IMR-90 (cell line): ENCODE measurements at regions not wholly inside any gene's neighbourhood (a gene's known extent, or its start where the extent isn't known, plus 50 kb on each side); places are given as distances from the start of the nearest gene placed in this dataset.
"Not testable (repeated sequence)": the region's sequence is repeated elsewhere in the genome, so short reads cannot be mapped to it uniquely, and the experiment has no call there.

ENCODE experiments used
- ATAC-seq: fragments of 200-7000 bp; cut with Tn5 transposase; 2 replicates; pipeline ENCODE4 v1.9.1; 2020; ENCODE audit warnings: low read depth, mild to moderate bottlenecking, moderate library complexity
- BruUV-seq: library from RNA; stranded (reverse); fragments of 400-500 nt; replicated peaks from 2 replicates; lab custom pipeline; 2021; lab: Mats Ljungman, UMichigan
- CTCF ChIA-PET: fragments of 300-600 bp; formaldehyde crosslinking; extraction: SDS; loops from one replicate; lab custom pipeline; 2021; ENCODE audit warnings: antibody characterized with exemption; lab: Yijun Ruan, JAX
- POLR2A ChIA-PET: fragments of 300-600 bp; sonication (Branson Sonifier 250); formaldehyde crosslinking; loops from one replicate; lab custom pipeline; 2022; ENCODE audit warnings: antibody characterized with exemption; ENCODE audit not compliant: unreplicated experiment; lab: Charles Lee
- DNase-seq: peaks from one replicate; pipeline ENCODE4 v3.0.0; 2013
- H2AFZ ChIP-seq: replicated peaks from 2 replicates; pipeline ENCODE3; 2013; ENCODE audit warnings: low read length, mild to moderate bottlenecking; ENCODE audit not compliant: poor library complexity
- H2AK5ac ChIP-seq: 2 replicates; pipeline ENCODE4 v1.6.1; 2013; ENCODE audit warnings: low read depth, low read length, inconsistent platforms
- H2AK9ac ChIP-seq: replicated peaks from 2 replicates; pipeline ENCODE3; 2013; ENCODE audit warnings: mild to moderate bottlenecking, low read depth, low read length, moderate library complexity; ENCODE audit not compliant: poor library complexity
- H2BK120ac ChIP-seq: 2 replicates; pipeline ENCODE4 v1.6.1; 2013; ENCODE audit warnings: low read depth, low read length, inconsistent platforms
- H2BK15ac ChIP-seq: 3 replicates; pipeline ENCODE4 v1.6.1; 2013; ENCODE audit warnings: low read depth, low read length, inconsistent platforms
- H2BK20ac ChIP-seq: 2 replicates; pipeline ENCODE4 v1.6.1; 2013; ENCODE audit warnings: low read depth, mild to moderate bottlenecking, inconsistent platforms, low read length, moderate library complexity
- H2BK5ac ChIP-seq: 2 replicates; pipeline ENCODE4 v1.6.1; 2013; ENCODE audit warnings: mild to moderate bottlenecking, low read depth, low read length, inconsistent platforms; ENCODE audit not compliant: poor library complexity, severe bottlenecking
- H3K14ac ChIP-seq: replicated peaks from 2 replicates; pipeline ENCODE4 v1.6.1; 2013; ENCODE audit warnings: low read depth, low read length, inconsistent platforms
- H3K18ac ChIP-seq: 2 replicates; pipeline ENCODE4 v1.6.1; 2013; ENCODE audit warnings: low read depth, low read length, control low read depth
- H3K23ac ChIP-seq: 2 replicates; pipeline ENCODE4 v1.6.1; 2013; ENCODE audit warnings: low read depth, low read length, inconsistent platforms
- H3K27ac ChIP-seq: 2 replicates; pipeline ENCODE4 v1.5.1; 2013; ENCODE audit warnings: mild to moderate bottlenecking, control low read depth, low read length; ENCODE audit not compliant: insufficient read depth
- H3K27me3 ChIP-seq: 2 replicates; pipeline ENCODE4 v1.6.1; 2013; ENCODE audit warnings: low read length; ENCODE audit not compliant: control insufficient read depth, insufficient read depth
- H3K36me3 ChIP-seq: 2 replicates; pipeline ENCODE4 v1.6.1; 2013; ENCODE audit warnings: low read length, mixed read lengths; ENCODE audit not compliant: control insufficient read depth, insufficient read depth
- H3K4ac ChIP-seq: 2 replicates; pipeline ENCODE4 v1.6.1; 2013; ENCODE audit warnings: low read depth, low read length, inconsistent platforms
- H3K4me1 ChIP-seq: 2 replicates; pipeline ENCODE4 v1.6.1; 2013; ENCODE audit warnings: low read length, mixed read lengths; ENCODE audit not compliant: control insufficient read depth, insufficient read depth
- H3K4me2 ChIP-seq: 2 replicates; pipeline ENCODE4 v1.6.1; 2013; ENCODE audit warnings: low read depth, mild to moderate bottlenecking, control low read depth, low read length, moderate library complexity
- H3K4me3 ChIP-seq: 2 replicates; pipeline ENCODE4 v1.5.1; 2013; ENCODE audit warnings: low read depth, mild to moderate bottlenecking, control low read depth, low read length, moderate library complexity; ENCODE audit not compliant: insufficient read depth
- H3K56ac ChIP-seq: 2 replicates; pipeline ENCODE4 v1.6.1; 2013; ENCODE audit warnings: low read length, inconsistent platforms; ENCODE audit not compliant: insufficient read depth; ENCODE audit errors: extremely low read depth
- H3K79me1 ChIP-seq, 2 experiments: 2 replicates each; pipeline ENCODE4 v1.6.1; 2013; ENCODE audit warnings: low read length in 2 of 2, inconsistent platforms in 1 of 2, low read depth in 1 of 2
- H3K9ac ChIP-seq: 2 replicates; pipeline ENCODE4 v1.6.1; 2013; ENCODE audit warnings: low read depth, low read length, control low read depth
- H3K9me1 ChIP-seq: 2 replicates; pipeline ENCODE4 v1.6.1; 2013; ENCODE audit warnings: low read length, inconsistent platforms; ENCODE audit not compliant: insufficient read depth
- H3K9me3 ChIP-seq: 2 replicates; pipeline ENCODE4 v1.6.1; 2013; ENCODE audit warnings: low read length; ENCODE audit not compliant: control insufficient read depth, insufficient read depth
- H4K20me1 ChIP-seq: 2 replicates; pipeline ENCODE4 v1.6.1; 2013; ENCODE audit warnings: low read length, inconsistent platforms; ENCODE audit not compliant: insufficient read depth
- H4K5ac ChIP-seq: 2 replicates; pipeline ENCODE4 v1.6.1; 2013; ENCODE audit warnings: mild to moderate bottlenecking, low read depth, low read length, control low read depth
- H4K8ac ChIP-seq, 2 experiments: 2 replicates each; pipeline ENCODE4 v1.6.1; 2013; ENCODE audit warnings: low read depth in 2 of 2, low read length in 2 of 2, control low read depth in 1 of 2, inconsistent platforms in 1 of 2
- H4K91ac ChIP-seq: 2 replicates; pipeline ENCODE4 v1.6.1; 2013; ENCODE audit warnings: low read depth, low read length, inconsistent platforms; ENCODE audit not compliant: insufficient read depth
- WGBS, 2 experiments: methylation state at CpG; one replicate each; pipeline versions ENCODE4 v1.1.5 to v1.1.7; 2013; ENCODE audit warnings: missing lambda C conversion rate in 2 of 2; ENCODE audit not compliant: insufficient read length in 1 of 2; ENCODE audit errors: extremely low coverage in 2 of 2; 5-methylcytosine and 5-hydroxymethylcytosine counted together
- dilution Hi-C: fragments of 300-500 bp; cut with HindIII; formaldehyde crosslinking; loops from one replicate; pipeline ENCODE4 v1.14.3; 2018; ENCODE audit warnings: low sequenced_read_pairs; ENCODE audit not compliant: unreplicated experiment
- in situ Hi-C: fragments of 300-500 bp; cut with MboI; formaldehyde crosslinking; loops from 3 replicates; pipeline ENCODE4 v1.14.3; 2019; ENCODE audit warnings: low sequenced_read_pairs, inconsistent platforms, mixed read lengths
- intact Hi-C: fragments of 100-400 bp; cut with micrococcal nuclease; formaldehyde crosslinking; loops from 2 replicates; pipeline ENCODE4 v1.10.0; 2022

GRCh38 chr21:28682884-28683283, 309.8 kb downstream of the LTN1 start:
- H3K4me1 ChIP-seq, H2AFZ ChIP-seq, CTCF ChIA-PET, H3K4ac ChIP-seq, dilution Hi-C loops, H3K9me1 ChIP-seq, ATAC-seq, H4K20me1 ChIP-seq, POLR2A ChIA-PET, H3K18ac ChIP-seq, intact Hi-C loops, DNase-seq, H3K27ac ChIP-seq, H2BK120ac ChIP-seq, H2BK5ac ChIP-seq, H2BK15ac ChIP-seq, in situ Hi-C loops, H3K14ac ChIP-seq, H2AK9ac ChIP-seq, BruUV-seq, H4K8ac ChIP-seq, H3K36me3 ChIP-seq, H3K4me3 ChIP-seq, H2AK5ac ChIP-seq, H4K91ac ChIP-seq, H3K4me2 ChIP-seq, H3K79me1 ChIP-seq, H4K5ac ChIP-seq, H3K56ac ChIP-seq, H3K9me3 ChIP-seq, H3K9ac ChIP-seq, H3K27me3 ChIP-seq, H3K23ac ChIP-seq, H2BK20ac ChIP-seq: not testable (repeated sequence)
- WGBS, 2 experiments, result no CpG with 5 or more reads among the region's 3 CpGs

- H3K9me3 ChIP-seq, POLR2A ChIA-PET, intact Hi-C loops, H3K56ac ChIP-seq, H4K91ac ChIP-seq, H3K4me3 ChIP-seq, BruUV-seq, H4K5ac ChIP-seq, H3K79me1 ChIP-seq, H3K18ac ChIP-seq, H4K8ac ChIP-seq, H2AFZ ChIP-seq, H2AK5ac ChIP-seq, H3K9me1 ChIP-seq, H3K9ac ChIP-seq, H3K14ac ChIP-seq, H2BK120ac ChIP-seq, H2BK15ac ChIP-seq, in situ Hi-C loops, dilution Hi-C loops, H3K4me1 ChIP-seq, H4K20me1 ChIP-seq, H3K4me2 ChIP-seq, H3K27me3 ChIP-seq, H3K4ac ChIP-seq, H2BK5ac ChIP-seq, CTCF ChIA-PET, DNase-seq, H2AK9ac ChIP-seq, H3K27ac ChIP-seq, H2BK20ac ChIP-seq, ATAC-seq, H3K36me3 ChIP-seq, H3K23ac ChIP-seq: not testable (repeated sequence)
- 65% methylated on average over 6 of the region's 13 CpGs; no CpG with 5 or more reads in 1 of the 2 experiments for WGBS, 2 experiments
Observed at GRCh38 chr21:28677096-28677495, 315.6 kb downstream of the LTN1 start.
